ENCODE measurements at regions not wholly inside any gene's neighbourhood (a gene's known extent, or its start where the extent isn't known, plus 50 kb on each side); places are given as distances from the start of the nearest gene placed in this dataset.
"Not testable (repeated sequence)": the region's sequence is repeated elsewhere in the genome, so short reads cannot be mapped to it uniquely, and the experiment has no call there.

DNA sequence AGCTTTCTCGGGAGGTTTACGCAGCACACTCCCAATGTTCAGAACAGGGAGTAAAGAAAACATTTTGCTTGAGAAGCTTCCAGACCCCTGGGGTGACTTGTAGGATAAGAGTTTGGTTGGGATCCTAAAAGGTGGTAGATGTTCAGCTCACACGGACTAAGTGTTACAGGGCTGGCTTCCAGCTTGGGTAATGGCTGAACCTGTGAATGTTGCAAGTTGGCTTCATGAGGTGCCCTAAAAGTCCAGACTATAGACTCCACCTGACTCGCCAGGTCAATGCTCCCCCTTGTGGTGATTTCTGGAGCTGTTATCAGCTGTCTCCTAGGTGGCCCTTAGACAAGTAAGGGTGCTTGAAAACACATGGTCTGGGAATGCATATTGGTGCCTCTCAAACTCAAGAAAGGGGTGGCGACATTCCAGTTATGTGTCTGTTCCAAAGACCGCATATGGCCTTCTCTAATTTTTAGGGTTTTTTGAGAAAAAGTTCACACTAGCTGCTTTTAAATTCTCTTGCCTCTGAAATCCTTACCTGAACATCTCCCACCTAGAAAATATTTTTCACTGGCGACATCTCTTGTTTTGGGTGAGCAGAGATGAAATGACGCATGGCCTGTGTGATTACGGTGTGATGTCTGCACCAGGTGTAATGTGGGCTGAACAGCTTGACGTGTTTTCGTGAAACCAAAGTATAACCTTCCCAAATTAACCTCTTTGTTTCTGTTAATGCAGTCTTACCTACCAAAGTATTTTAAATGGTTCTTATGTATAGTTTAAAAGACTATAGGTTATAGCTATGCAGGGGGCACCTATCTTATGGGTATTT lies 175.7 kb upstream of the KBTBD8 start:
- no peaks in the 10 kb centered on the region for H3K36me3 Mint-ChIP-seq (ENCODE audit: insufficient read depth)
- H3K27me3 Mint-ChIP-seq (ENCODE audit: low read depth), result peaks cover 5% of the 10 kb centered on the region
- peak; percentile 62 to 71 for ATAC-seq

DNA sequence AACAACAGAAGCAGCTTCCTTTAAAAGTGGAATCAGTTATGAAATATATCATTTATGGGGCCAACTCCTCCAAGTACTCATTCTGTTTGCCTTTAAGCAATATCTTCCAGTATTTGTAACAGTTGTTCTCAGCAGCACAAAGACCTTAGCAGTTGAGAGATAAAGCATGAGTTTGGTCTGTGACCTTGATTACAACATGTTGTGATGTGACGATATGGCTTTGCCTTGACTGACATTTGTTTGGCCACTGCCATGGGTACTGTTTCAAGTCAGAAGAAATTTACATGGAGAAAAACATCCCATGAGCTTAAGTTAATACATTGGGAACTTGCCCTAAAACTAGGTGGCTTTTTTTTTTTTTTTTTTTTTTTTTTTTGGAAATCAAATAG lies 175.1 kb upstream of the KBTBD8 start:
- Mint-ChIP-seq H3K36me3 (ENCODE audit: insufficient read depth) (no peaks in the 10 kb centered on the region), H3K27me3 (ENCODE audit: low read depth) (peaks cover 5% of the 10 kb centered on the region), H3K4me3 (no peak overlapping the region), H3K9me3 (no peaks in the 10 kb centered on the region), H3K4me1 (ENCODE audit: low read depth) (no peaks in the 10 kb centered on the region)
- no peak for DNase-seq
- ATAC-seq, result no peak

More for the DNA sequence above, 175.7 kb upstream of the KBTBD8 start:
- Mint-ChIP-seq H3K4me3 (no peak overlapping the region), H3K9me3 (no peaks in the 10 kb centered on the region), H3K4me1 (ENCODE audit: low read depth) (no peaks in the 10 kb centered on the region)
- DNase-seq, result peak; percentile 63

- no peak for ATAC-seq
These were observed 174.6 kb upstream of the KBTBD8 start for GRCh38 chr3:66823532-66823931.

GRCh38 chr3:66825375-66825774 lies 172.7 kb upstream of the KBTBD8 start:
- Mint-ChIP-seq H3K9me3 (no peaks in the 10 kb centered on the region), H3K36me3 (ENCODE audit: insufficient read depth) (no peaks in the 10 kb centered on the region), H3K4me1 (ENCODE audit: low read depth) (no peaks in the 10 kb centered on the region), H3K4me3 (no peak overlapping the region), H3K27me3 (ENCODE audit: low read depth) (peaks cover 2% of the 10 kb centered on the region)
- DNase-seq, result no peak
- ATAC-seq, result no peak

More at GRCh38 chr3:66823532-66823931, 174.6 kb upstream of the KBTBD8 start:
- H3K9me3 Mint-ChIP-seq, result no peaks in the 10 kb centered on the region
- no peaks in the 10 kb centered on the region for H3K36me3 Mint-ChIP-seq (ENCODE audit: insufficient read depth)
- peaks cover 5% of the 10 kb centered on the region for H3K27me3 Mint-ChIP-seq (ENCODE audit: low read depth)
- H3K4me1 Mint-ChIP-seq (ENCODE audit: low read depth), result no peaks in the 10 kb centered on the region
- no peak overlapping the region for H3K4me3 Mint-ChIP-seq
- DNase-seq, result no peak

- ATAC-seq (no peak), DNase-seq (no peak)
- Mint-ChIP-seq H3K4me1 (ENCODE audit: low read depth) (no peaks in the 10 kb centered on the region), H3K27me3 (ENCODE audit: low read depth) (no peaks in the 10 kb centered on the region), H3K4me3 (no peak overlapping the region), H3K36me3 (ENCODE audit: insufficient read depth) (no peaks in the 10 kb centered on the region), H3K9me3 (no peaks in the 10 kb centered on the region)
These were observed 170.4 kb upstream of the KBTBD8 start for GRCh38 chr3:66827726-66828125.

GRCh38 chr3:66828303-66828702 lies 169.8 kb upstream of the KBTBD8 start:
- Mint-ChIP-seq H3K4me1 (ENCODE audit: low read depth) (no peaks in the 10 kb centered on the region), H3K9me3 (no peaks in the 10 kb centered on the region), H3K4me3 (no peak overlapping the region), H3K27me3 (ENCODE audit: low read depth) (peaks cover 2% of the 10 kb centered on the region), H3K36me3 (ENCODE audit: insufficient read depth) (no peaks in the 10 kb centered on the region)
- ATAC-seq, result no peak
- no peak for DNase-seq

DNA sequence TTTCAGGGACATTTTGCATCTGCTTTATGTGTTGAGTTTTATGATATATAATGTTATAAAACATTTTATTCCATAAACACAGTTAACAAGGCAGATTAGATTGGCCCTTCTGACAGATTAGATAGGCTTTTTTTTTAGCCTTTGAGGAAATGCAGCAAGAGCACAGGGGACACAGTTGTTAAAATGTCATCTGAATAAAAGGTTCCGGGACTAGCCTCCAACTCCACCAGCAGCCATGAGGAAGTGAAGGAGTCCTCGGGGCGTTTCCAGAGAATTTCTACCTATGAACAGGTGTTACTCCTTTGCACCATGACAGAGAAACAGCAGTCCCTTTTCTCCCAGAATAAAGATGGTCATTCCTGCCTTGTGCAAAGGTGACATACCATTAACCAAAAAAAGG lies 167.8 kb upstream of the KBTBD8 start:
- Mint-ChIP-seq H3K4me1 (ENCODE audit: low read depth) (no peaks in the 10 kb centered on the region), H3K9me3 (no peaks in the 10 kb centered on the region), H3K4me3 (no peak overlapping the region), H3K36me3 (ENCODE audit: insufficient read depth) (no peaks in the 10 kb centered on the region), H3K27me3 (ENCODE audit: low read depth) (peaks cover 4% of the 10 kb centered on the region)
- no peak for DNase-seq
- ATAC-seq, result no peak

DNA sequence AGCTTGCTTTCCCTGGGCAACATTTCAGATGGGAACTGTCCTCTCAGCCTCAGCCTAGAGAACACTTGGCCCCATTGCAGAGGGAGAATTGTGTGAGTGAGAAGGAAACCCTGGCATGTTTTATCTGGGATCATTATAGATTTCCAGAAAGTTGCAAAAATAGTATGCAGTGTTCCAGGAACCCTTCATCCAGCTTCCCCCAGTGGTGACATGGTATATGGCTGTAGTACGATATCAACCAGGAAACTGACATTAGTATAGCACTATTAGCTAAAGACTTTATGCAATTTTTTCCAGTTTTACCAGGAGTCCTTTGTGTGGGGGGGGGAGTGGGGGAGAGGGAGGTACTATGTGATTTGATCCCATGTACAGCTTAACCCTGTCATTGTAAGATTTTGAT lies 166.2 kb upstream of the KBTBD8 start:
- Mint-ChIP-seq H3K9me3 (no peaks in the 10 kb centered on the region), H3K27me3 (ENCODE audit: low read depth) (peaks cover 6% of the 10 kb centered on the region), H3K4me1 (ENCODE audit: low read depth) (no peaks in the 10 kb centered on the region), H3K36me3 (ENCODE audit: insufficient read depth) (no peaks in the 10 kb centered on the region), H3K4me3 (no peak overlapping the region)
- no peak for DNase-seq
- no peak for ATAC-seq

DNA sequence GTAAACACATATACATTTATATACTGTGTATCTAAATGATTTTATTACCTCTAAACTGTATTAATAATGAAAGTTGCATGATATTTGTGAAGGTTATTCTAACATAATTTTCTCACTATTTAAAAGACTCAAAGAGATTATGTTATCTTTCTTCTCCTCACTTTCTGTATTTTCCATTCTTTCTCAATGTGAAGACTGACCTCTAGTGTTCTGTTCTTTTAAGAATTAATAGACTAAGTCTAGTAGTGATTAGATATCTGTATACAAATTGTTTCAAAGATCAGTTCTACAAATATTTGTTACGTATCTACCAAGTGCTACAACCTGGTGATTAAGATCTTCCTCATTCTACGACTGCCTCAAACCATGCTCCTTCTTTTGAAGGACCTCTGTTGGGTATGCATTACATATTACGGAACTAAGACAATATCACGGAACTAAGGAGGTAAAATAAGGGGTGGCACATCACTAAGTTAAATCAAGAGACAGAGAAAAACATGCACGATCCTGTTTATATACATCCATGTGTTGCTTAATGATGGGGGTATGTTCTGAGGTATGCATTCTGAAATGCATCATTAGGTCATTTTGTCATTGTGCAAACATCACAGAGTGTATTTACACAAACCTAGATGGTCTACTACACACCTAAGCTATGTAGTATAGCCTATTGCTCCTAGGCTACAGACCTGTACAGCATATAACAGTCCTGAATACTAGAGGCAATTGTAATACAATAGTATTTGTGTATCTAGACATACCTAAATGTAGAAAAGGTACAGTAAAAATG lies 161.5 kb upstream of the KBTBD8 start:
- H3K27me3 Mint-ChIP-seq (ENCODE audit: low read depth), result peaks cover 6% of the 10 kb centered on the region
- no peak for DNase-seq
- ATAC-seq, result no peak
- H3K9me3 Mint-ChIP-seq, result no peaks in the 10 kb centered on the region
- H3K36me3 Mint-ChIP-seq (ENCODE audit: insufficient read depth), result no peaks in the 10 kb centered on the region
- H3K4me1 Mint-ChIP-seq (ENCODE audit: low read depth), result no peaks in the 10 kb centered on the region
- H3K4me3 Mint-ChIP-seq, result no peak overlapping the region

GRCh38 chr3:66838704-66839103 lies 159.4 kb upstream of the KBTBD8 start:
- peaks cover 4% of the 10 kb centered on the region for H3K27me3 Mint-ChIP-seq (ENCODE audit: low read depth)
- ATAC-seq (no peak), DNase-seq (no peak)
- no peaks in the 10 kb centered on the region for H3K36me3 Mint-ChIP-seq (ENCODE audit: insufficient read depth)
- no peaks in the 10 kb centered on the region for H3K4me1 Mint-ChIP-seq (ENCODE audit: low read depth)
- H3K4me3 Mint-ChIP-seq, result no peak overlapping the region
- H3K9me3 Mint-ChIP-seq, result no peaks in the 10 kb centered on the region

GRCh38 chr3:66839508-66839907 lies 158.6 kb upstream of the KBTBD8 start:
- H3K36me3 Mint-ChIP-seq (ENCODE audit: insufficient read depth), result no peaks in the 10 kb centered on the region
- peaks cover 4% of the 10 kb centered on the region for H3K27me3 Mint-ChIP-seq (ENCODE audit: low read depth)
- H3K9me3 Mint-ChIP-seq, result no peaks in the 10 kb centered on the region
- no peak for DNase-seq
- H3K4me1 Mint-ChIP-seq (ENCODE audit: low read depth), result no peaks in the 10 kb centered on the region
- no peak for ATAC-seq
- no peak overlapping the region for H3K4me3 Mint-ChIP-seq

GRCh38 chr3:66842761-66843464 lies 155.2 kb upstream of the KBTBD8 start:
- not testable (repeated sequence) for H3K4me3 Mint-ChIP-seq; H3K9me3 Mint-ChIP-seq; H3K4me1 Mint-ChIP-seq (ENCODE audit: low read depth); H3K36me3 Mint-ChIP-seq (ENCODE audit: insufficient read depth); ATAC-seq; H3K27me3 Mint-ChIP-seq (ENCODE audit: low read depth); DNase-seq

- Mint-ChIP-seq H3K36me3 (ENCODE audit: insufficient read depth) (no peaks in the 10 kb centered on the region), H3K9me3 (peaks cover 4% of the 10 kb centered on the region), H3K4me3 (no peak overlapping the region), H3K27me3 (ENCODE audit: low read depth) (peaks cover 6% of the 10 kb centered on the region), H3K4me1 (ENCODE audit: low read depth) (no peaks in the 10 kb centered on the region)
- DNase-seq (no peak), ATAC-seq (no peak)
These were observed 146.1 kb upstream of the KBTBD8 start for GRCh38 chr3:66851894-66852613.

GRCh38 chr3:66854601-66855151 lies 143.4 kb upstream of the KBTBD8 start:
- Mint-ChIP-seq H3K27me3 (ENCODE audit: low read depth) (peaks cover 6% of the 10 kb centered on the region), H3K36me3 (ENCODE audit: insufficient read depth) (no peaks in the 10 kb centered on the region), H3K9me3 (no peaks in the 10 kb centered on the region), H3K4me1 (ENCODE audit: low read depth) (no peaks in the 10 kb centered on the region), H3K4me3 (no peak overlapping the region)
- ATAC-seq (no peak), DNase-seq (no peak)
